Smooth muscle cell (in vitro differentiated cells): ENCODE measurements at regions not wholly inside any gene's neighbourhood (a gene's known extent, or its start where the extent isn't known, plus 50 kb on each side); places are given as distances from the start of the nearest gene placed in this dataset.

Experiments used
- DNase-seq: peaks from one replicate; lab custom pipeline; 2025; ENCODE audit not compliant: unreplicated experiment; lab: John Stamatoyannopoulos, UW
- H2AFZ ChIP-seq: fragments of 200-600 bp; sonication (generic); 2 replicates; pipeline ENCODE4 v1.6.0; 2016; ENCODE audit warnings: antibody characterized with exemption, low read depth, mild to moderate bottlenecking
- H3F3A ChIP-seq: fragments of 200-600 bp; sonication (generic); 2 replicates; pipeline ENCODE4 v1.6.0; 2017; ENCODE audit warnings: antibody characterized with exemption, low read depth
- H3K27ac ChIP-seq: fragments of 200-600 bp; sonication (generic); 2 replicates; pipeline ENCODE4 v1.5.1; 2016; ENCODE audit warnings: low read depth, mild to moderate bottlenecking
- H3K27me3 ChIP-seq: fragments of 200-600 bp; sonication (generic); 2 replicates; pipeline ENCODE4 v1.6.1; 2016; ENCODE audit warnings: low read depth, mild to moderate bottlenecking
- H3K36me3 ChIP-seq: fragments of 200-600 bp; sonication (generic); 2 replicates; pipeline ENCODE4 v1.5.1; 2016; ENCODE audit warnings: low read depth
- H3K4me1 ChIP-seq: fragments of 200-600 bp; sonication (generic); 2 replicates; pipeline ENCODE4 v1.5.1; 2016; ENCODE audit warnings: low read depth
- H3K4me2 ChIP-seq: fragments of 200-600 bp; sonication (generic); 2 replicates; pipeline ENCODE4 v1.6.0; 2016; ENCODE audit warnings: mild to moderate bottlenecking
- H3K4me3 ChIP-seq: fragments of 200-600 bp; sonication (generic); 2 replicates; pipeline ENCODE4 v1.5.1; 2016; ENCODE audit warnings: mild to moderate bottlenecking
- H3K79me2 ChIP-seq: fragments of 200-600 bp; sonication (generic); 2 replicates; pipeline ENCODE4 v1.6.0; 2016; ENCODE audit warnings: low read depth, mild to moderate bottlenecking
- H3K9ac ChIP-seq: fragments of 200-600 bp; sonication (generic); 2 replicates; pipeline ENCODE4 v1.6.0; 2016; ENCODE audit warnings: low read depth
- H3K9me3 ChIP-seq: fragments of 200-600 bp; sonication (generic); replicated peaks from 2 replicates; pipeline ENCODE4 v1.5.1; 2016; ENCODE audit warnings: low read depth
- H4K20me1 ChIP-seq: fragments of 200-600 bp; sonication (generic); 2 replicates; pipeline ENCODE4 v1.6.0; 2016; ENCODE audit warnings: low read depth
- WGBS: methylation state at CpG from one replicate; pipeline ENCODE4 v1.1.7; 2016; ENCODE audit warnings: low lambda C conversion rate; 5-methylcytosine and 5-hydroxymethylcytosine counted together
- TF ChIP-seq, protein P1 (sequence below): fragments of 200-600 bp; sonication (generic); IDR thresholded peaks from 2 replicates; pipeline ENCODE4 v1.5.1; 2017; ENCODE audit warnings: borderline replicate concordance, mild to moderate bottlenecking, antibody characterized with exemption; ENCODE audit not compliant: insufficient read depth, poor library complexity, severe bottlenecking

DNA sequence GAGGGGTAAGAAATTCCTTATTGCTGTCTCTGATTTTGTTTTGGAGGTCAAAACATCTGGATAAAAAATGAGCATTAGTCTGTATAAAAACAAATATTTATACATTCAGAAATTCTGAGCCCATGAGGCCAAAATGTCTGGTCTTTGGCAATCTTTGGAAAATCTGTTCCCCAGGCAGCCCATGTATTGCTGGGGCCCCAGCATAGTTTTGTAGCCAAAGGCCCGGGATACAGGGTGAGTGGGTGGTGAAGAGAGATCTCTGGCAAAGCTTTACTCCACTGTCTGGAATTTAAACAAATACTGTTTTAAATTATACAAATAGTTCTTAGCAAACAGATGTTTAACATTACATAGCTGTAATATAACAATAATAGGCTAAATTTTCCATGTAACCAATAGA is 134.7 kb upstream of the GALNT17 start:
- Histone ChIP-seq H4K20me1 (no peaks in the 10 kb centered on the region), H2AFZ (peak overlapping the region; percentile 27), H3K9me3 (no peaks in the 10 kb centered on the region), H3K9ac (no peak overlapping the region), H3K4me3 (no peak overlapping the region), H3K36me3 (no peaks in the 10 kb centered on the region), H3K27ac (no peak overlapping the region), H3F3A (no peaks in the 10 kb centered on the region), H3K27me3 (no peaks in the 10 kb centered on the region), H3K4me1 (peaks cover 4% of the 10 kb centered on the region), H3K4me2 (peak overlapping the region; percentile 33), H3K79me2 (no peaks in the 10 kb centered on the region)
- no peak for DNase-seq
- 21% methylated on average over 1 of the region's 1 CpG for WGBS
- TF ChIP-seq, protein P1, sequence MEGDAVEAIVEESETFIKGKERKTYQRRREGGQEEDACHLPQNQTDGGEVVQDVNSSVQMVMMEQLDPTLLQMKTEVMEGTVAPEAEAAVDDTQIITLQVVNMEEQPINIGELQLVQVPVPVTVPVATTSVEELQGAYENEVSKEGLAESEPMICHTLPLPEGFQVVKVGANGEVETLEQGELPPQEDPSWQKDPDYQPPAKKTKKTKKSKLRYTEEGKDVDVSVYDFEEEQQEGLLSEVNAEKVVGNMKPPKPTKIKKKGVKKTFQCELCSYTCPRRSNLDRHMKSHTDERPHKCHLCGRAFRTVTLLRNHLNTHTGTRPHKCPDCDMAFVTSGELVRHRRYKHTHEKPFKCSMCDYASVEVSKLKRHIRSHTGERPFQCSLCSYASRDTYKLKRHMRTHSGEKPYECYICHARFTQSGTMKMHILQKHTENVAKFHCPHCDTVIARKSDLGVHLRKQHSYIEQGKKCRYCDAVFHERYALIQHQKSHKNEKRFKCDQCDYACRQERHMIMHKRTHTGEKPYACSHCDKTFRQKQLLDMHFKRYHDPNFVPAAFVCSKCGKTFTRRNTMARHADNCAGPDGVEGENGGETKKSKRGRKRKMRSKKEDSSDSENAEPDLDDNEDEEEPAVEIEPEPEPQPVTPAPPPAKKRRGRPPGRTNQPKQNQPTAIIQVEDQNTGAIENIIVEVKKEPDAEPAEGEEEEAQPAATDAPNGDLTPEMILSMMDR, result no peak

DNA sequence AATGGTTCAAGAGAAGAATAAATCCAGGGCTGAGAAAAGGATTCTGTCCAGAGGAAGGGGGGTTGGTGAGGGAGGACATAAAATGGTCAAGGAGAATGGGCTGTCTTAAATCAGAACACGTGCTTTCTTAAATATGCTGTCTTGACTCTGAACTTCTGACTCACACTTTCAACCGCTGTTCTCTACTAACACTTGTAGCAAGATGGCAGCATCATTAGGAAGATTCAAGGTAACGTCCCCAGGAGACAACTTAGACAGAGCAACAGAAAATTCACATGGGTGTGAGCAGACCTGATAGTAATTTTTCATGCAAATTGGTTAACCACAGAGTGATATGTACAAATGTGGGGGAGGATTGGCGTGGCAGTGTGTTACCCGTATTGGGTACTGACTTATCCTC is 126.8 kb upstream of the GALNT17 start:
- Histone ChIP-seq H3K4me2 (no peak overlapping the region), H3K4me3 (no peak overlapping the region), H3K79me2 (no peaks in the 10 kb centered on the region), H3K9me3 (no peaks in the 10 kb centered on the region), H2AFZ (no peak overlapping the region), H3K36me3 (no peaks in the 10 kb centered on the region), H4K20me1 (no peaks in the 10 kb centered on the region), H3K9ac (no peak overlapping the region), H3F3A (no peaks in the 10 kb centered on the region), H3K27ac (no peak overlapping the region), H3K27me3 (peaks cover 6% of the 10 kb centered on the region), H3K4me1 (peaks cover 5% of the 10 kb centered on the region)
- no peak for DNase-seq
- WGBS, result 76% methylated on average over 5 of the region's 5 CpGs
- TF ChIP-seq, protein P1, result no peak

DNA sequence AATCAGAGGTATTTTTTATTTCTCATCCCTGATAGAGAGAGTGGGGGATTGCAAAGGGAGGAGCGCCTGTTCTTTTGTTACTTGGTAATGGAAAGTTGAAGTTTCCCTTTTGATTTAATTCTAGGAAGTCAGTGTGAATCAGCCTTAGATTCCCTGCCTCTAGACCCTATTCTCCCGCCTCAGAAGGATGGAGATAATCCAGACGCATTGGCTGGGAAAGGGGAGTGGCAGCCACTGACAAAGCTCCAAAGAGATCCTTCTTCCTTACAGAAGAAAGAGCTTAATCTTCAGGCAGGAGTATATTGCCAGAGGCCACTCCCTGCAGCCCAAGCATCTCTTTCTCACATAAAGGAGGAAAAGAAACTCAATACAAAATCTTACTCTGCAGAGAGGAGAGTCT is 122.3 kb upstream of the GALNT17 start:
- Histone ChIP-seq H2AFZ (no peak overlapping the region), H3K36me3 (no peaks in the 10 kb centered on the region), H3K9me3 (no peaks in the 10 kb centered on the region), H3K9ac (no peak overlapping the region), H3F3A (no peaks in the 10 kb centered on the region), H3K4me3 (no peak overlapping the region), H3K4me1 (peaks cover 9% of the 10 kb centered on the region), H3K27me3 (peaks cover 13% of the 10 kb centered on the region), H3K79me2 (no peaks in the 10 kb centered on the region), H3K4me2 (no peak overlapping the region), H4K20me1 (no peaks in the 10 kb centered on the region), H3K27ac (no peak overlapping the region)
- TF ChIP-seq, protein P1, result no peak
- 82% methylated on average over 3 of the region's 3 CpGs for WGBS
- DNase-seq, result no peak

DNA sequence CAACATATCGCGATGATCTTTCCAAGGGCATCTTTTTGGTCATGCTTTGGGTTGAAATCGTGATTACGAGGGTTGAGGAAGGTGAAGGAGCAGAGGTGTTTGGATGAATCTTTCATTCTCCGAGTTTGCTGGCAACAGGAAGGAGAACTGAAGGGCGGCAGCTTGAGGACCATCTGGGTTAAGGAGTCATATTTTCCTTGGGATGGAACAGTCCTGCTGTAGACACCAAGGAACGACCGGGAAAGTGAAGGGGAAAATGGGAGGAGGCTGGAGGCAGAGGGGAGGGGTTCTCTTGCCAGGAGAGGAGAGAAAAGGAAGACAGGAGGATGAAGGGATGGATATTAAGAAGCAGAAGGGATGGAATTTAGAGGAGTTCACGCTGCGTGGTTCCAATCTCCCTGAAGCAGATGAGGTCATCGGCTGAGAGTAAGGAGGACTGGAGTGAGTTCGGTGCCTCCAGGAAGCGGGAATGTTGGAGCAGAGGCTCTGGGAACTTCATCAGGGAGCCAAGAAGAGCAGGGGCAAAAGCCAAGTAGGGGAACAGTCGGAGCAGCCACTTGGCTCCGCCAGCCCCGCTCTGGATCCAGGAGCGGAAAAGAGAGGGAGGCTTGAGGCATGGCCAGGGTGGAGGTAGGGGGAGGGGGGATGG is 116.6 kb upstream of the GALNT17 start:
- TF ChIP-seq, protein P1, result no peak
- H4K20me1 ChIP-seq, result no peaks in the 10 kb centered on the region
- no peak overlapping the region for H2AFZ ChIP-seq
- no peak overlapping the region for H3K27ac ChIP-seq
- no peak overlapping the region for H3K9ac ChIP-seq
- H3K4me3 ChIP-seq, result no peak overlapping the region
- peaks cover 4% of the 10 kb centered on the region for H3K4me1 ChIP-seq
- H3K9me3 ChIP-seq, result no peaks in the 10 kb centered on the region
- H3K27me3 ChIP-seq, result peaks cover 14% of the 10 kb centered on the region
- H3K4me2 ChIP-seq, result no peak overlapping the region
- H3K36me3 ChIP-seq, result no peaks in the 10 kb centered on the region
- no peak for DNase-seq
- WGBS, result 88% methylated on average over 17 of the region's 17 CpGs
- no peaks in the 10 kb centered on the region for H3K79me2 ChIP-seq
- H3F3A ChIP-seq, result no peaks in the 10 kb centered on the region
